HFF-Myc (cell line): ENCODE measurements at regions not wholly inside any gene's neighbourhood (a gene's known extent, or its start where the extent isn't known, plus 50 kb on each side); places are given as distances from the start of the nearest gene placed in this dataset.
"Not testable (repeated sequence)": the region's sequence is repeated elsewhere in the genome, so short reads cannot be mapped to it uniquely, and the experiment has no call there.

Experiments
- DNase-seq: peaks from one replicate; pipeline ENCODE4 v3.0.0-alpha.2; 2011; ENCODE audit warnings: low read depth; ENCODE audit errors: extremely low read depth
- H3K4me3 ChIP-seq: replicated peaks from 2 replicates; pipeline ENCODE4 v1.5.1; 2011; ENCODE audit warnings: low read depth, mild to moderate bottlenecking, control low read depth, low read length
- CTCF ChIP-seq: IDR thresholded peaks from 2 replicates; pipeline ENCODE4 v1.5.1; 2012; ENCODE audit warnings: mild to moderate bottlenecking, low read depth, low read length, control low read depth; ENCODE audit errors: missing control alignments

- DNase-seq, result no peak
- no peak overlapping the region for H3K4me3 ChIP-seq
- TF ChIP-seq CTCF, result no peak
Measured at GRCh38 chr7:131076711-131077181, 250.9 kb upstream of the MKLN1 start.

GRCh38 chr7:131077735-131078134 is 249.9 kb upstream of the MKLN1 start:
- H3K4me3 ChIP-seq, result no peak overlapping the region
- no peak for DNase-seq

GRCh38 chr7:131080754-131081153 is 246.9 kb upstream of the MKLN1 start:
- no peak overlapping the region for H3K4me3 ChIP-seq
- DNase-seq, result no peak
- no peak for TF ChIP-seq CTCF

More at GRCh38 chr7:131077735-131078134, 249.9 kb upstream of the MKLN1 start:
- no peak for TF ChIP-seq CTCF

- no peak for TF ChIP-seq CTCF
- no peak overlapping the region for H3K4me3 ChIP-seq
- DNase-seq, result no peak
Measured at GRCh38 chr7:131081308-131081707, 246.4 kb upstream of the MKLN1 start.

- no peak overlapping the region for H3K4me3 ChIP-seq
- no peak for DNase-seq
- no peak for TF ChIP-seq CTCF
Measured at GRCh38 chr7:131083781-131084180, 243.9 kb upstream of the MKLN1 start.

GRCh38 chr7:131084336-131084735 is 243.3 kb upstream of the MKLN1 start:
- H3K4me3 ChIP-seq, result not testable (repeated sequence)

GRCh38 chr7:131087756-131088658 is 239.7 kb upstream of the MKLN1 start:
- no peak for TF ChIP-seq CTCF
- no peak overlapping the region for H3K4me3 ChIP-seq
- no peak for DNase-seq

More at GRCh38 chr7:131084336-131084735, 243.3 kb upstream of the MKLN1 start:
- DNase-seq, result not testable (repeated sequence)
